Central memory CD8-positive, alpha-beta T cell (primary cell): ENCODE measurements at regions not wholly inside any gene's neighbourhood (a gene's known extent, or its start where the extent isn't known, plus 50 kb on each side); places are given as distances from the start of the nearest gene placed in this dataset.
"Not testable (repeated sequence)": the region's sequence is repeated elsewhere in the genome, so short reads cannot be mapped to it uniquely, and the experiment has no call there.

Experiments
- ATAC-seq: fragments of 150-1000 bp; cut with Tn5 transposase; replicated peaks from 2 replicates; pipeline ENCODE4 v1.10.0; 2022; ENCODE audit warnings: mild to moderate bottlenecking, moderate FRiP score, moderate number of reproducible peaks; ENCODE audit not compliant: poor library complexity, severe bottlenecking; ENCODE audit errors: extremely low read depth
- DNase-seq, 2 donors: peaks; one replicate each; pipeline ENCODE4 v3.0.0; 2021; ENCODE audit warnings: low spot score in 2 of 2
- H3K27ac Mint-ChIP-seq: one replicate; pipeline ENCODE4 v1.8.0; 2022; ENCODE audit warnings: low read depth, mild to moderate bottlenecking, moderate library complexity, mixed read lengths
- H3K27me3 Mint-ChIP-seq: one replicate; pipeline ENCODE4 v1.8.0; 2022; ENCODE audit warnings: mixed read lengths
- H3K36me3 Mint-ChIP-seq: one replicate; pipeline ENCODE4 v1.8.0; 2022; ENCODE audit warnings: mild to moderate bottlenecking, moderate library complexity, mixed read lengths; ENCODE audit not compliant: insufficient read depth
- H3K4me1 Mint-ChIP-seq: one replicate; pipeline ENCODE4 v1.8.0; 2022; ENCODE audit warnings: mixed read lengths
- H3K4me3 Mint-ChIP-seq: one replicate; pipeline ENCODE4 v1.8.0; 2022; ENCODE audit warnings: mild to moderate bottlenecking, moderate library complexity, mixed read lengths
- H3K9me3 Mint-ChIP-seq: one replicate; pipeline ENCODE4 v1.8.0; 2022; ENCODE audit warnings: mixed read lengths

DNA sequence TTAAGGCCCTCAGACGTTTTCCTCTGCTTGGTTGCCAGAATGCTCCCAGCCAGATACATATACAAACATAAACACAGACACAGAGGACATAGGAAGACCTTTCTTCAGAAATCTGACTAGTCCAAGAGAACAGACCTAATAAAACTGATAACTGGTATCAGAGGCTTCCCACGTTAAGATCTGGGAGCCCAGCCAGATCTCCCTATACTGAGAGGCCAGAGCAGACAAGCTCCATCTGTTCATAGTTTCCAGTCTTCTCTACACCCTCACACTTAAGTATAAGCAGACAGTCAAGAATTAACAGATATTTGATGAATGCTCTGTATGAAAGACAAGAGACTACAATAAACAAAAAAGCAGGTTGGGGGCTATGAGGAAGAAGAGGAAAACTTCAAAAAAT is 240.5 kb upstream of the CHAC2 start:
- H3K9me3 Mint-ChIP-seq = no peaks in the 10 kb centered on the region
- H3K4me1 Mint-ChIP-seq = no peaks in the 10 kb centered on the region
- H3K27me3 Mint-ChIP-seq = no peaks in the 10 kb centered on the region
- no peak overlapping the region for H3K27ac Mint-ChIP-seq
- DNase-seq (no peak), ATAC-seq (no peak)
- no peaks in the 10 kb centered on the region for H3K36me3 Mint-ChIP-seq
- H3K4me3 Mint-ChIP-seq = no peak overlapping the region

DNA sequence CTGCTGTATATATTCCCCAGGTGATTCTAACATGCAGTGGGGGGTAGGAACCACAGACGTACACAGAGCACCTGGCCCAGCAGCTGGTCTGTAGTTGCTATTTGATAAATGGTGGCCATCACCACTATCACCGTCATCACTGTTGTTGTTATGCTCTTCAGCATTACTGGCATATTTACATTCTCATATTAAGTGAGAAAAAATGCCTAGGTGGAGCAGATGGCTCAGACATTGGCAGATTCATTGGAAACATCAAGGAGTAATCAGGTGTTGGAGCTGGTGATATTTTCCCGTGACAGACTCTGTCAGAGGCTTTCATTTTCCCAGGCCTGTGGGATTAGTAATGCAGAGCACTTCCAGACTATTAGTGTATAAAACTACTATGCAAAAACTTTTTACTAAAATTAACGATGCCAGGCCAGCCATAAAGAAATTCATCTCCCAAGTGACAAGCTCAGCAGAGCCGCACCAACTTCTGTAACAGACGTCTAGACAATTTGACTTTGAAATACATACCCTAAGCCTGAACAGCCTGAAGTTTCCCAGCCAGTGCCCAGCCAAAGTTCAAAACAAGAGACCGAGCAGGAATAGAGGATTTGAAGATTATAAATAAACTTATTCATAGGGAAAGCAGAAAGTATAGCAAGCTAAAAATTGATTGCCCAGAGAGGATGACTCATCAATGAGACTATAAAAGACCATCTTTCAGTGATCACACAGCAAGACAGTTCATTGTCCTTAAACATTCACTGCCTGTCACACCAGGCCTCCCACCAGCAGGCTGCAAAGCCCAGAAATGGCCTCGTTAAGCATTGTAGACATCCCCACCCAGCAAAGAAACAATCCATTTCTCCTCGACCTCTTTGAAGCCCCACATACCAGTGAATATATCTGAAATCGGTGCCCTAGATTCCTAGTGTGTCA is 247.4 kb upstream of the CHAC2 start:
- H3K27ac Mint-ChIP-seq = no peak overlapping the region
- ATAC-seq = no peak
- peaks cover 19% of the 10 kb centered on the region for H3K27me3 Mint-ChIP-seq

DNA sequence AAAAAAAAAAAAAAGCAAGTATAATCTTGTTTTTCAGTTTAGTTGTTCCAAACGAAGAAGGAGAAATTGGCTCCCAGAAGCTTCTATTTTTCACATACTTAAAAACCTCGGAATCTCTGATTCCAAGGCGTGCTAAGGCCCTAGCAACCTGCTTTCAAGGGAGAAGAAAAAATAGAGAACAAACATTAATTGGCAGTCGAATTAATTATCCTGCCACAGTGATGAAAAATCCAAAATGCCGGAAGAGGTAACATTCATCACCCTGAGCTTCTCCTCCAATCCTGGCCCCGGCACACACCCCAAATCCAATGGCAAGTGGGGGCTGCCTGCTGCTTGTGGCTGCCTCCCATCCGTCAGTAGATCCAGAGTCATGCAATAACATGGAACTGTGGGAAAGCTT is 250.2 kb upstream of the CHAC2 start:
- Mint-ChIP-seq H3K27me3 (peaks cover 19% of the 10 kb centered on the region), H3K9me3 (no peaks in the 10 kb centered on the region)

More for the DNA sequence above, 247.4 kb upstream of the CHAC2 start:
- H3K9me3 Mint-ChIP-seq = no peaks in the 10 kb centered on the region
- no peak for DNase-seq
- no peaks in the 10 kb centered on the region for H3K36me3 Mint-ChIP-seq
- H3K4me3 Mint-ChIP-seq = no peak overlapping the region
- H3K4me1 Mint-ChIP-seq = no peaks in the 10 kb centered on the region

DNA sequence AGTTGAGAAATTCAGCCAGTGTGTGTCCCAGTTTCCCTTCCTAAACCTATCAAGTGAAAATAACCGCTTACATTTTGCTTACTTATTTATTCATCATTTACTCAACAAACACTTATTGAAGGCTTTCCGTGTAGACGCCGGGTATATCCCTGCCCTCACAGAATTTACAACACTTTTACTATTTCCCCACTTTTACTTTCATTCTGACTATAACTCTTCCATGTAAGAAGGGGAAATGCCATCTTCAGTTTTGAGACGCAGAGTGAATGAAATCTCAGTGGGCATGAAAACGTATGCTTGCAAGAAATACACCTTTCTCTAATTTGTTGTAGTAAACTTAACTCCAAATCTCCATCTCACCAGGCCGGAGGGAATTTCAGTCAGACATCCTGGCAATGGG is 251.0 kb upstream of the CHAC2 start:
- no peak overlapping the region for H3K27ac Mint-ChIP-seq
- DNase-seq = no peak
- ATAC-seq = no peak
- H3K4me1 Mint-ChIP-seq = no peaks in the 10 kb centered on the region
- H3K4me3 Mint-ChIP-seq = no peak overlapping the region
- no peaks in the 10 kb centered on the region for H3K36me3 Mint-ChIP-seq
- H3K27me3 Mint-ChIP-seq = peaks cover 19% of the 10 kb centered on the region
- H3K9me3 Mint-ChIP-seq = no peaks in the 10 kb centered on the region

More for the DNA sequence above, 250.2 kb upstream of the CHAC2 start:
- no peak for ATAC-seq
- H3K4me1 Mint-ChIP-seq = no peaks in the 10 kb centered on the region
- no peak overlapping the region for H3K27ac Mint-ChIP-seq
- H3K4me3 Mint-ChIP-seq = no peak overlapping the region
- DNase-seq = no peak
- H3K36me3 Mint-ChIP-seq = no peaks in the 10 kb centered on the region

DNA sequence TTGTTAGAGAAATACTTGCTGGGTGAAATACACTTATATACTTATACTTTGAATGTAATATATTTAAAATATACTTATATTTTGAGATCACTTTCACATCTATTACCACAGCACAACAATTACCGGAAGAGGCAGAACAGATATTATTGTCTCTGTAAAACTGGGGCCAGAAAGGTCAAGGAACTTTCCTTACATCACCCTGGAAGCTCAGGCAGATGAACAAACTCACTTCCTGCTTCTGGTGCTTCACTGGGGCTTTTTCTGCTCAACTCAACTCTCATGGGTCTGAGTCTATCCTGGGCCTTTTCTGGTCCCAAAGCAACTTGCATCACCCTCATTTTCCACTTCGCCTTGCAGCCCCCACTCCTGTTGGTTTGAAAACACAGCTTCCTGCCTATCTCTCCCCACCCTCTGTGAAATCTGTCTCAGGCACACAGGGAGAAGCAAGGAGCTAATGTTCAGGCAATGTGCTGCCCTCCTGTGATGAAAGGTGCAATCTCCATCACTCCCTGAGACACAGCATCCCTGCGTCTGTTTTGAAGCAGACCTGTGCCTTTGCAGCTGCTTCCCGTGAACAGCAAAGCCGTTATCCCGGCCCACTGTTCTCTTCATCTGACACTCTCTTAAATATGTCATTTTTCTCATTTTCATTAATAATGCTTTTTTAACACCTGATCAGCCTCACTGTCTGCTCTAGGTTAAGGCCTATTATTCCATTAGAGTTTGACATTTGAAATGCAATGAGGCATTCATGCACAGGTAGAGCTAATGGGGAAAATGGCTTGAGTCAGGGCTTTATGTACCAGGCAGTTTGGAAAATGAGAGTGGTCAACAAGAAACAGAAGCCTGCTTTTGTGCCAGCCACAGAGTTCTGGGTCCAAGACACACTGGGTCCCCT is 251.9 kb upstream of the CHAC2 start:
- DNase-seq (no peak), ATAC-seq (no peak)
- Mint-ChIP-seq H3K9me3 (no peaks in the 10 kb centered on the region), H3K4me3 (no peak overlapping the region), H3K36me3 (no peaks in the 10 kb centered on the region), H3K27ac (no peak overlapping the region), H3K27me3 (peaks cover 19% of the 10 kb centered on the region), H3K4me1 (no peaks in the 10 kb centered on the region)

DNA sequence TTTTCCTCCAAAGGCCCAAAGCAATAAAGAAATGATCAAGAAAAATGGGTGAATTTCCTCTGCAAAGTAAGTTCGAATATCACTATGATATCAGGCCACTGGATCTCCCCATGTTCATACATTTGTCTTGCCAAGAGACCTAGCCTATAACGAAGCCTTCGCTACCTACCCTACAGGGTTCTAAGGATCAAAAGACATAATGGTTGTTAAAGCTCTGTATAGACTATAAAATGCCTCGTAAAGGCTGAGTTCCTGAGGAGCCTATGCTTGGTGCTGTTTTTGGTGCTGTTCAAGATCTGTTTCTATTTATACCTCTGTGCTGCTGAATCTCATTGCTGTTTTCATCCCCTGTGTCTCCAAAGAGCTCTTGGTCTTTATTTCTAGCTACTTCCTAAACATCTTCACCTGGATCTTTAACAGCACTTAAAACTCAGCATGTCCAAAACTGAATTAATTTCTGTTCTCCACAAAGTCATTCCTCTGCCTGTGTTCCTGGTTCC is 254.4 kb upstream of the CHAC2 start:
- no peaks in the 10 kb centered on the region for H3K4me1 Mint-ChIP-seq
- no peak for ATAC-seq
- no peak overlapping the region for H3K4me3 Mint-ChIP-seq
- H3K9me3 Mint-ChIP-seq = no peaks in the 10 kb centered on the region
- no peak for DNase-seq
- H3K36me3 Mint-ChIP-seq = no peaks in the 10 kb centered on the region
- peaks cover 28% of the 10 kb centered on the region for H3K27me3 Mint-ChIP-seq
- no peak overlapping the region for H3K27ac Mint-ChIP-seq

DNA sequence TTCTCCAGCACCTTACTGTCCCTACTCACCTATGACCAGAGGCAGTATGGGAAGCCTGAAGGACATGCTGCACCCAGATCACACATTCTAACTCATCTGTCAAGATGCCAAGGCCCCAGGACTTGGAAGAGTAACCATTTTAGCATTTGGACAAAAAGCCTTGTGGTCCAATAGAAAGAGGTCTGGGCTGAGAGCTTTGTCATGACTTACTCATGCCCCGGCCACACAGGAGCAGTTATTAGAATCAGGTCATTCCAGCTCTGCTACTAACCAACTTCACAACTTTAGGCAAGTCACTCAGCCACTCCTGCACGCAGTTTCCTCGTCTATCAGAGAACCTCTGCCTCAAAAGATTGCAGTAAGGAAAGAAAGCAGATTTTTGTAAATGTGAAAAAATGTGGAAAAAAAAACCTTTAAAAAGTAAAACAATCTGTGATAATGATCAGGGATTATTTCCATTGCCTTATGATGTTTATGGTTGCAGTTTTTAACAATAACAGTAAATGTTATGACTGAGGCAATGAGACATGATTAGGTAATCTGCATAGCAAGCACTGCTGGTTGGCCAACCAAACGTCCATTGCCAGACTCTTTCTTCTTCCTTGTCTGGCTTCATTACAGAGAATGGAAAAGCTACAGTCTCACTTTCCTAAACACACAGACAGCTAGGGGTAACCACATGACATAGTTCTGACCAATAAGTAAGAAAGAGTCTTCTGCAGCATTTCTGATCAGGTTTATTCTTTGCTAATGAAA is 255.4 kb upstream of the CHAC2 start:
- Mint-ChIP-seq H3K4me3 (no peak overlapping the region), H3K4me1 (no peaks in the 10 kb centered on the region), H3K27me3 (peaks cover 27% of the 10 kb centered on the region), H3K27ac (no peak overlapping the region), H3K9me3 (no peaks in the 10 kb centered on the region), H3K36me3 (no peaks in the 10 kb centered on the region)
- ATAC-seq (no peak), DNase-seq (no peak)

DNA sequence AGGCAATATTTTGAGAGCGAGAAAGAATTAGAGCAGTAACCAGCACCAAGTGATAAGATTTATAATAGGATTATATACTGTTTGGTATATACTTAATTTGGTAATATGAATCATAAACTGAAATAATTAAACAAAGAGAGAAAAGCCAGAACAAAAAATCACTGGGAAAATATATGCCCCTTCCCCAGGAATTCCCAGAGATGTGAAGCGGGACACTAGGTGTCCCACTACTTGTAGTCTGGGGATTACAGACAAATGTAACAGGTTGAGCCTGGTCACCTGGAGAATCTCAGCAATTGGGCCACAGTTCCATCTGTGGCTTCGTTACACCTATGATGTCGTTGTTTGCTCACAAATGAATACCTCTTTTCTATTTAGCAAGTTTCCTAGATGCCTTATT is 256.1 kb upstream of the CHAC2 start:
- Mint-ChIP-seq H3K27me3 (peaks cover 29% of the 10 kb centered on the region), H3K4me3 (no peak overlapping the region), H3K9me3 (no peaks in the 10 kb centered on the region), H3K36me3 (no peaks in the 10 kb centered on the region), H3K27ac (no peak overlapping the region), H3K4me1 (no peaks in the 10 kb centered on the region)
- ATAC-seq = no peak
- no peak for DNase-seq

DNA sequence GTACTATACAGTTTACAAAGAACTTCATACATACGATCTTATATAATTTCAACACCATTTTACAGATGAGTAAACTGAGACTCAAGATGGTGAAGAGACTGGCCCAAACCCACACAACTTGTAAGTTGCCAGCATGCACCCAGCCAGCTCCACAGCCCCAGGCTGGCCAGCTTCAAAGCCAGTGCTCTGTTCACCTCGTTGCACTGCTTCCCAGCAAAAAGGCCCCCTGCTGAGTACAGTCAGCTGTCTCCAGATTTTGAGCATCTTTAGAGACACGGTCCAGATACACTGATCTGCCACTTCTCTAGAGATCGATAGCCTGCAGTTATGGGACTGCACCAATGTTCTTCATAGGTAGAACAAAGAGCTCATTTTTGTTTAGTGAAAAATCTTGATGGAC is 257.2 kb upstream of the CHAC2 start:
- ATAC-seq (no peak), DNase-seq (no peak)
- Mint-ChIP-seq H3K27me3 (peaks cover 21% of the 10 kb centered on the region), H3K9me3 (no peaks in the 10 kb centered on the region), H3K36me3 (no peaks in the 10 kb centered on the region), H3K27ac (no peak overlapping the region), H3K4me1 (no peaks in the 10 kb centered on the region), H3K4me3 (no peak overlapping the region)

DNA sequence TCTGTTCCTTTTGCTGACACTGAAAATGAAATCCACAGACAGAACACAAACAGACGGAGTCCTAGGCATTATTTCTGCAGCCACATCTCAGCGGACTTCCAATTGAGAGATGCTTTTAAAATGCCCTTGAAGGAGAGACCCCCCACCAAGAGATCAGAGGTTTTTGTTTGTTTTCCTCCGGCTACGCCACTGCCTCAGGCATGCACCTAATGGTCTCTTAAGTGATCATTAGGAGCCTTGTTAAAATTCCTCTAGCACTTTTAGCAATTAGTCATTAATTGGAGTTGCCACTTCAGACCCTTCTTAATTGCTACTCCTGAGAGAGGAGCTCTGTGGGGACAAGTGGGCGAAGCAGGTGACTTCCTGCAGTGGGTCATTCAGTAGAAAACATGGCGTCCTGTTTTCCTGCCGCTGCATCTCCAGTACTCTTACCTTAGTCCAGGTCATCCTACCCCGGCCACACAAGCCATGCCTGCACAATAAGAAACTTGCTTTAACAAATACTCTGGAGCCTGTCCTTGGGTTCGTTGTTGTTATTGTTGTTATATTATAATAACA is 257.7 kb upstream of the CHAC2 start:
- no peaks in the 10 kb centered on the region for H3K9me3 Mint-ChIP-seq

DNA sequence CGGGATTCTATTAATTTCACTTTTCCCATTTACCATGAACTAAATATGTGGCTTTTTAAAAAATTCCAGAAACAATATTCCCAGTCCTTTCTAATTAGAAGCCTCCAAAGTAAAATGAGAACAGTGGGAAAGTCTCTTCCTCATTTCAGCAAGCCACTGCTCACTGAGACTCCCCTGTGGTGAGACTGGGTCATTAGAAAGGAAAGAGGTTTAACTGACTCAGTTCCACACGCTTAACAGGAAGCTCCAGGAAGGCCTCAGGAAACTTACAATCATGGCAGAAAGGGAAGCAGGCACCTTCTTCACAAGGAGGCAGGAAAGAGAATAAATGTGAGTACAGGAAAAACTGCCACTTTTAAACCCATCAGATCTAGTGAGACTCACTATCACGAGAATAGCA is 258.9 kb upstream of the CHAC2 start:
- no peak for DNase-seq
- no peak for ATAC-seq

More for the DNA sequence above, 257.7 kb upstream of the CHAC2 start:
- H3K4me3 Mint-ChIP-seq = no peak overlapping the region
- ATAC-seq = no peak
- H3K27me3 Mint-ChIP-seq = peaks cover 19% of the 10 kb centered on the region
- DNase-seq = no peak
- no peak overlapping the region for H3K27ac Mint-ChIP-seq
- no peaks in the 10 kb centered on the region for H3K4me1 Mint-ChIP-seq
- H3K36me3 Mint-ChIP-seq = no peaks in the 10 kb centered on the region

DNA sequence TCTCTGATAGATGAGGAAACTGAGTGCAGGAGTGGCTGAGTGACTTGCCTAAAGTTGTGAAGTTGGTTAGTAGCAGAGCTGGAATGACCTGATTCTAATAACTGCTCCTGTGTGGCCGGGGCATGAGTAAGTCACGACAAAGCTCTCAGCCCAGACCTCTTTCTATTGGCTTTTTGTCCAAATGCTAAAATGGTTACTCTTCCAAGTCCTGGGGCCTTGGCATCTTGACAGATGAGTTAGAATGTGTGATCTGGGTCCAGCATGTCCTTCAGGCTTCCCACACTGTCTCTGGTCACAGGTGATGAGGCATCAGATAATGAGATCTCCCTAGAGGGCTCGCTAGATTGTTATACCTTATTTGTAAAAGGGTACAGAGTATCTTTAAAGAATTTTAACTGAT is 260.5 kb upstream of the CHAC2 start:
- peaks cover 29% of the 10 kb centered on the region for H3K27me3 Mint-ChIP-seq
- H3K36me3 Mint-ChIP-seq, H3K4me1 Mint-ChIP-seq, H3K9me3 Mint-ChIP-seq, H3K27ac Mint-ChIP-seq, DNase-seq, H3K4me3 Mint-ChIP-seq, ATAC-seq: not testable (repeated sequence)

More for the DNA sequence above, 258.9 kb upstream of the CHAC2 start:
- Mint-ChIP-seq H3K9me3 (no peaks in the 10 kb centered on the region), H3K27me3 (peaks cover 19% of the 10 kb centered on the region), H3K4me1 (no peaks in the 10 kb centered on the region), H3K36me3 (no peaks in the 10 kb centered on the region), H3K4me3 (no peak overlapping the region), H3K27ac (no peak overlapping the region)
